Type B pancreatic cell (in vitro differentiated cells): ENCODE measurements at regions not wholly inside any gene's neighbourhood (a gene's known extent, or its start where the extent isn't known, plus 50 kb on each side); places are given as distances from the start of the nearest gene placed in this dataset.

Source experiments
- DNase-seq: peaks from one replicate; pipeline ENCODE4 v3.0.0; 2021; ENCODE audit warnings: mixed read lengths; ENCODE audit not compliant: unreplicated experiment; ENCODE audit errors: extremely low spot score
- H3K27ac Mint-ChIP-seq: 2 replicates; pipeline ENCODE4 v1.8.0; 2021; ENCODE audit warnings: mild to moderate bottlenecking, mixed read lengths
- H3K27me3 Mint-ChIP-seq: 2 replicates; pipeline ENCODE4 v1.8.0; 2021; ENCODE audit warnings: mixed read lengths
- H3K36me3 Mint-ChIP-seq: 2 replicates; pipeline ENCODE4 v1.8.0; 2021; ENCODE audit warnings: mixed read lengths
- H3K4me1 Mint-ChIP-seq: one replicate; pipeline ENCODE4 v1.8.0; 2021; ENCODE audit warnings: mixed read lengths; ENCODE audit not compliant: unreplicated experiment
- H3K4me3 Mint-ChIP-seq: 2 replicates; pipeline ENCODE4 v1.8.0; 2021; ENCODE audit warnings: mild to moderate bottlenecking, mixed read lengths
- H3K9me3 Mint-ChIP-seq: 2 replicates; pipeline ENCODE4 v1.8.0; 2021; ENCODE audit warnings: mixed read lengths
- TF ChIP-seq, protein P1 (sequence below): fragments of 200-600 bp; sonication (generic); conservative IDR thresholded peaks from 2 replicates; pipeline ENCODE4 v1.5.0; 2021; ENCODE audit warnings: antibody characterized with exemption, mild to moderate bottlenecking

- Mint-ChIP-seq H3K27ac (no peak overlapping the region), H3K36me3 (no peaks in the 10 kb centered on the region), H3K9me3 (no peaks in the 10 kb centered on the region), H3K4me3 (no peak overlapping the region), H3K4me1 (peaks cover 22% of the 10 kb centered on the region), H3K27me3 (peaks cover 3% of the 10 kb centered on the region)
- TF ChIP-seq, protein P1, sequence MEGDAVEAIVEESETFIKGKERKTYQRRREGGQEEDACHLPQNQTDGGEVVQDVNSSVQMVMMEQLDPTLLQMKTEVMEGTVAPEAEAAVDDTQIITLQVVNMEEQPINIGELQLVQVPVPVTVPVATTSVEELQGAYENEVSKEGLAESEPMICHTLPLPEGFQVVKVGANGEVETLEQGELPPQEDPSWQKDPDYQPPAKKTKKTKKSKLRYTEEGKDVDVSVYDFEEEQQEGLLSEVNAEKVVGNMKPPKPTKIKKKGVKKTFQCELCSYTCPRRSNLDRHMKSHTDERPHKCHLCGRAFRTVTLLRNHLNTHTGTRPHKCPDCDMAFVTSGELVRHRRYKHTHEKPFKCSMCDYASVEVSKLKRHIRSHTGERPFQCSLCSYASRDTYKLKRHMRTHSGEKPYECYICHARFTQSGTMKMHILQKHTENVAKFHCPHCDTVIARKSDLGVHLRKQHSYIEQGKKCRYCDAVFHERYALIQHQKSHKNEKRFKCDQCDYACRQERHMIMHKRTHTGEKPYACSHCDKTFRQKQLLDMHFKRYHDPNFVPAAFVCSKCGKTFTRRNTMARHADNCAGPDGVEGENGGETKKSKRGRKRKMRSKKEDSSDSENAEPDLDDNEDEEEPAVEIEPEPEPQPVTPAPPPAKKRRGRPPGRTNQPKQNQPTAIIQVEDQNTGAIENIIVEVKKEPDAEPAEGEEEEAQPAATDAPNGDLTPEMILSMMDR = no peak
- DNase-seq = no peak
These were observed 165.4 kb downstream of the RBM43 start for GRCh38 chr2:151096235-151096634.

DNA sequence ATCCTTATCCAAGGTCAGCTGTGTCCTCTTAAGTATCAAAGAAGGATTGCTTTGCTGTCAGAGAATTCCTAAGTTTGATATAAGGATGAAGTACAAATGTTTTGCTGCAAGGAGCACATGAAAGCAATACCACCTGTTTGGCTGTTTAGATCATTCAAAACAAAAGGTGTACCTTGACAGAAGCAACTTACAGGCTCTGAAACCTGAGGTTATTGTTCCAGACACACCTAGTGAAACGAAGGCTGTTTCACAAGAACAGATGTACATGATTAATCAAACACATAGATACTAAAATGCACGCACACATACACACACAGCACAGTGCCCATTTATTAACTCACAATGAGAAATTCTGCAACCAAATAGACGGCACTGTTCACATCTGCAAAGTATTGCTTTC is 166.2 kb downstream of the RBM43 start:
- DNase-seq = no peak
- H3K27ac Mint-ChIP-seq = no peak overlapping the region
- TF ChIP-seq, protein P1 = no peak

DNA sequence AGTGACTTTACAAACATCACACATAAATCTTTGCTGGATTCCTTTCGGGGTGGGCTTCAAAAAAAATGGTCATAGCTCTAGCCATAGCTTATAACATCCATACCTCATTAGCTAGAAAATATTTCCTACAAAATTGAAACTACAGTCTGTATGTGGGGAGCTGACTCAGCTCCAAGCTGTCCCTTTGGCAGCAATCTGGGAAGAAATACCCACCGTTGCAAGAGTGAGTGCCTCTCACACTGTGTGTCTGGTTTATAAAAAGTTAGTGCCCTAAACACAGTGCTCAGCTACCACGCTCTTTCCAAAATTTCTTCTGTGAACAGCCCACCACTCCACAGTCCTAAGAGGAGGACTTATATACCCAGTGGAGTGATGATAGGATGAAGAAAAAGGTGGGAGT is 170.1 kb downstream of the RBM43 start:
- TF ChIP-seq, protein P1 = no peak
- no peaks in the 10 kb centered on the region for H3K9me3 Mint-ChIP-seq
- H3K4me3 Mint-ChIP-seq = no peak overlapping the region
- H3K4me1 Mint-ChIP-seq = peaks cover 12% of the 10 kb centered on the region
- no peak overlapping the region for H3K27ac Mint-ChIP-seq
- no peak for DNase-seq
- peaks cover 10% of the 10 kb centered on the region for H3K27me3 Mint-ChIP-seq
- H3K36me3 Mint-ChIP-seq = no peaks in the 10 kb centered on the region

More for the DNA sequence above, 166.2 kb downstream of the RBM43 start:
- Mint-ChIP-seq H3K9me3 (no peaks in the 10 kb centered on the region), H3K4me3 (no peak overlapping the region), H3K36me3 (no peaks in the 10 kb centered on the region), H3K4me1 (peaks cover 26% of the 10 kb centered on the region), H3K27me3 (peaks cover 7% of the 10 kb centered on the region)

GRCh38 chr2:151087377-151087776 is 174.3 kb downstream of the RBM43 start:
- Mint-ChIP-seq H3K4me3 (no peak overlapping the region), H3K9me3 (no peaks in the 10 kb centered on the region), H3K27ac (no peak overlapping the region), H3K27me3 (peaks cover 7% of the 10 kb centered on the region), H3K4me1 (peaks cover 28% of the 10 kb centered on the region), H3K36me3 (no peaks in the 10 kb centered on the region)
- no peak for DNase-seq
- TF ChIP-seq, protein P1 = no peak

- H3K4me3 Mint-ChIP-seq = no peak overlapping the region
- H3K36me3 Mint-ChIP-seq = no peaks in the 10 kb centered on the region
- peaks cover 16% of the 10 kb centered on the region for H3K4me1 Mint-ChIP-seq
- no peak for DNase-seq
- no peaks in the 10 kb centered on the region for H3K9me3 Mint-ChIP-seq
- no peak overlapping the region for H3K27ac Mint-ChIP-seq
- no peaks in the 10 kb centered on the region for H3K27me3 Mint-ChIP-seq
- TF ChIP-seq, protein P1 = no peak
These were observed 176.5 kb downstream of the RBM43 start for GRCh38 chr2:151085181-151085611.
